ENCODE measurements at regions not wholly inside any gene's neighbourhood (a gene's known extent, or its start where the extent isn't known, plus 50 kb on each side); places are given as distances from the start of the nearest gene placed in this dataset.

- TF ChIP-seq CREB5 (CRISPR knock-in tag; IDR thresholded peaks at IDR 0.05) = no peak
- no peak for TF ChIP-seq NBN (IDR thresholded peaks at IDR 0.05; ENCODE audit: low read depth)
- TF ChIP-seq NRF1 (conservative IDR thresholded peaks at IDR 0.05 in 1 of 2, IDR thresholded peaks at IDR 0.05 in 1 of 2) = no peak
- TF ChIP-seq GTF2E2 (tag; IDR thresholded peaks at IDR 0.05) = no peak
- no peak for TF ChIP-seq MAFK (IDR thresholded peaks at IDR 0.05; ENCODE audit: low read length)
- no peak for TF ChIP-seq U2AF1 (optimal IDR thresholded peaks at IDR 0.05; ENCODE audit: low read depth, low read length)
- no peak for TF ChIP-seq CBX3 (IDR thresholded peaks at IDR 0.05; ENCODE audit: borderline replicate concordance in 1 of 2, low read length in 2 of 2)
- no peak for TF ChIP-seq MEIS2 (IDR thresholded peaks at IDR 0.05; ENCODE audit: partially characterized antibody)
- TF ChIP-seq STAT6 (CRISPR knock-in tag; IDR thresholded peaks at IDR 0.05) = no peak
- TF ChIP-seq ZNF695 (CRISPR knock-in tag; IDR thresholded peaks at IDR 0.05) = no peak
These were observed 116.7 kb upstream of the HAPLN1 start (continued) for GRCh38 chr5:83837265-83837907.
